PC-3 (cell line): ENCODE measurements at regions not wholly inside any gene's neighbourhood (a gene's known extent, or its start where the extent isn't known, plus 50 kb on each side); places are given as distances from the start of the nearest gene placed in this dataset.

Experiments used
- ATAC-seq: fragments of 200-7000 bp; cut with Tn5 transposase; 2 replicates; pipeline ENCODE4 v1.9.1; 2020; ENCODE audit warnings: mild to moderate bottlenecking, moderate library complexity
- BruUV-seq: library from RNA; stranded (reverse); fragments of 400-500 nt; replicated peaks from 2 replicates; lab custom pipeline; 2021; lab: Mats Ljungman, UMichigan
- CTCF ChIA-PET: fragments of 300-600 bp; sonication (Branson Sonifier 250); formaldehyde crosslinking; loops from one replicate; lab custom pipeline; 2022; ENCODE audit warnings: antibody characterized with exemption; lab: Charles Lee
- POLR2A ChIA-PET: fragments of 300-600 bp; sonication (Branson Sonifier 250); formaldehyde crosslinking; loops from one replicate; lab custom pipeline; 2022; ENCODE audit warnings: antibody characterized with exemption; ENCODE audit not compliant: unreplicated experiment; lab: Charles Lee
- DNase-seq: peaks from one replicate; pipeline ENCODE4 v3.0.0-alpha.2; 2015
- H2AFZ ChIP-seq: fragments of 300-600 bp; sonication (generic); 2 replicates; pipeline ENCODE4 v1.6.0; 2016; ENCODE audit warnings: antibody characterized with exemption, low read length
- H3F3A ChIP-seq: fragments of 300-600 bp; sonication (generic); one replicate; pipeline ENCODE4 v1.6.0; 2017; ENCODE audit warnings: antibody characterized with exemption, low read length, control low read depth, mild to moderate bottlenecking; ENCODE audit not compliant: unreplicated experiment
- H3K27ac ChIP-seq: fragments of 300-600 bp; sonication (generic); 2 replicates; pipeline ENCODE4 v1.5.1; 2016; ENCODE audit warnings: mild to moderate bottlenecking, low read length
- H3K27me3 ChIP-seq: fragments of 300-600 bp; sonication (generic); 2 replicates; pipeline ENCODE4 v1.6.1; 2016; ENCODE audit warnings: low read length, mixed read lengths
- H3K36me3 ChIP-seq: fragments of 300-600 bp; sonication (generic); 2 replicates; pipeline ENCODE4 v1.6.1; 2016; ENCODE audit warnings: low read depth, mixed run types, low read length, mixed read lengths
- H3K4me1 ChIP-seq: fragments of 300-600 bp; sonication (generic); 2 replicates; pipeline ENCODE4 v1.5.1; 2016; ENCODE audit warnings: low read length; ENCODE audit not compliant: insufficient read depth
- H3K4me2 ChIP-seq: fragments of 300-600 bp; sonication (generic); 2 replicates; pipeline ENCODE4 v1.6.0; 2016; ENCODE audit warnings: low read length
- H3K4me3 ChIP-seq: fragments of 300-600 bp; sonication (generic); 2 replicates; pipeline ENCODE4 v1.5.1; 2016; ENCODE audit warnings: mild to moderate bottlenecking, low read length, mixed read lengths
- H3K79me2 ChIP-seq: fragments of 300-600 bp; sonication (generic); 2 replicates; pipeline ENCODE4 v1.6.1; 2017; ENCODE audit warnings: low read length, mixed read lengths
- H3K9ac ChIP-seq: fragments of 300-600 bp; sonication (generic); 2 replicates; pipeline ENCODE4 v1.6.0; 2016; ENCODE audit warnings: mild to moderate bottlenecking, low read length
- H3K9me2 ChIP-seq: fragments of 300-600 bp; sonication (generic); replicated peaks from 2 replicates; pipeline ENCODE4 v1.6.1; 2016; ENCODE audit warnings: mixed run types, low read length, mixed read lengths
- H3K9me3 ChIP-seq: fragments of 300-600 bp; sonication (generic); 2 replicates; pipeline ENCODE4 v1.6.1; 2016; ENCODE audit warnings: low read length, mixed read lengths
- H4K20me1 ChIP-seq: fragments of 300-600 bp; sonication (generic); 2 replicates; pipeline ENCODE4 v1.6.1; 2016; ENCODE audit warnings: low read length, mixed read lengths
- EZH2 ChIP-seq: fragments of 300-600 bp; sonication (generic); IDR thresholded peaks from one replicate; pipeline ENCODE4 v1.6.1; 2017; ENCODE audit warnings: antibody characterized with exemption, mild to moderate bottlenecking, low read length; ENCODE audit not compliant: unreplicated experiment
- EZH2phosphoT487 ChIP-seq: fragments of 300-600 bp; sonication (generic); IDR thresholded peaks from 2 replicates; pipeline ENCODE4 v1.6.1; 2018; ENCODE audit warnings: mild to moderate bottlenecking, antibody characterized with exemption, low read length, borderline replicate concordance
- intact Hi-C: fragments of 100-400 bp; cut with micrococcal nuclease; formaldehyde crosslinking; loops from 2 replicates; pipeline ENCODE4 v1.9.0; 2023
- TF ChIP-seq, protein P1 (sequence below): fragments of 300-600 bp; sonication (generic); conservative IDR thresholded peaks from 2 replicates; pipeline ENCODE4 v1.5.1; 2017; ENCODE audit warnings: antibody characterized with exemption, low read depth, mild to moderate bottlenecking, low read length

DNA sequence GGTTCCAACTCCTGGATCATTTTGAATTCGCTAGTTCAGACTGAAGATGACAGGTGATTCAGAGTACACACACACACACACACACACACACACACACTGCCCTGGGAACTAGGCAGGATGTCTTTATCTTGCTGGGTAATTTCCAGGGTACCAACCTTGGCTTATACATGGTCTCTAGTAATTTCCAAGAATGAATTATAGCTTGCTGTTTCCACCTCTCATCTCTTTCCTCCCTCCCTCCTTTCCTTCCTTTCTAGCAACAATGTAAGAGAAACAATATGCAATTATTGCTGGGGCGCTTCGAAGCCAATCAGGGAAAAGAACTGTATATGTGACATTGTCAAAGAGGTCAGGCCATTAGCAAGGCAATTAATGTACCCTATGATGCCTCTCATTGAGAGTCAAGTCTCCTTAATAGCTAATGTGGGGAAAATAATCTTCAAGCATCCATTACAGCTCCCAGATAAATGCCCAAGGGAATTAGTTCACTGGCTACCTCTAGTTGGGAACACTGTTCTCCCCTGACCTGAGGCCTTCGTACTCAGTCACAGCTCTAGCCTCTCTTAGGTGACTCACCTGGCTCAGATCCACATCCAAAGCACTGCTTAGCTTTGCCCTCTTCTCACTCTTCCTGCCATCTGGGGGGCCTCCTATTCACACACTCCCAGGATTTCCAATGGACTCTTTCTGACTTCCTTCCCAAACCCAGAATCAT lies 311.5 kb downstream of the PPP1R2C start:
- no TSS peak for BruUV-seq
- Histone ChIP-seq H3K9me2 (no peaks in the 10 kb centered on the region), H3K27ac (no peak overlapping the region), H2AFZ (no peak overlapping the region), H3K36me3 (no peaks in the 10 kb centered on the region), H3F3A (no peaks in the 10 kb centered on the region), H3K79me2 (no peaks in the 10 kb centered on the region), H3K9me3 (no peaks in the 10 kb centered on the region), H3K4me2 (no peak overlapping the region), H3K4me1 (no peaks in the 10 kb centered on the region), H3K27me3 (no peaks in the 10 kb centered on the region), H3K9ac (no peak overlapping the region), H3K4me3 (no peak overlapping the region), H4K20me1 (no peaks in the 10 kb centered on the region)
- ChIA-PET CTCF (no interaction called here), POLR2A (no interaction called here)
- TF ChIP-seq EZH2phosphoT487 = no peak
- TF ChIP-seq, protein P1, sequence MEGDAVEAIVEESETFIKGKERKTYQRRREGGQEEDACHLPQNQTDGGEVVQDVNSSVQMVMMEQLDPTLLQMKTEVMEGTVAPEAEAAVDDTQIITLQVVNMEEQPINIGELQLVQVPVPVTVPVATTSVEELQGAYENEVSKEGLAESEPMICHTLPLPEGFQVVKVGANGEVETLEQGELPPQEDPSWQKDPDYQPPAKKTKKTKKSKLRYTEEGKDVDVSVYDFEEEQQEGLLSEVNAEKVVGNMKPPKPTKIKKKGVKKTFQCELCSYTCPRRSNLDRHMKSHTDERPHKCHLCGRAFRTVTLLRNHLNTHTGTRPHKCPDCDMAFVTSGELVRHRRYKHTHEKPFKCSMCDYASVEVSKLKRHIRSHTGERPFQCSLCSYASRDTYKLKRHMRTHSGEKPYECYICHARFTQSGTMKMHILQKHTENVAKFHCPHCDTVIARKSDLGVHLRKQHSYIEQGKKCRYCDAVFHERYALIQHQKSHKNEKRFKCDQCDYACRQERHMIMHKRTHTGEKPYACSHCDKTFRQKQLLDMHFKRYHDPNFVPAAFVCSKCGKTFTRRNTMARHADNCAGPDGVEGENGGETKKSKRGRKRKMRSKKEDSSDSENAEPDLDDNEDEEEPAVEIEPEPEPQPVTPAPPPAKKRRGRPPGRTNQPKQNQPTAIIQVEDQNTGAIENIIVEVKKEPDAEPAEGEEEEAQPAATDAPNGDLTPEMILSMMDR = no peak
- TF ChIP-seq EZH2 = no peak
- no peak for DNase-seq
- ATAC-seq = no peak
- intact Hi-C loops = no loop called here

DNA sequence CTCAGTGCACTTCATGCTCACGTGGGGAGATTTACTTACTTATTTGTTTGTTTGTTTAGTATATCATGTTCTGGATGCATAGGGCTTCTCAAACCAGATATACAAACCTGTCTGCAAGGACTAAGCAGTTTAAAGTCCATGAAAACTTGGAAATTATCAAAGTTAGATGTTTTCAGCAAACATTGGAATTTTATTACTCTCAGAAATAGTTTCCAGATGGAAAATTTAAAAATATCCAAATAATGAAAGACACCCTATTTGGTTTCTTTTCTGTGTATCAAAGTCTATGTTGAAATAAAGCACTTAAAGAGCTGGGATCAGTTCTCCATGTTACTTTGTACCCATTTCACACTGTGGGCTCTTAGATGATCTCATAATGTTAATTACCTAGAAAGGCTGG lies 312.1 kb downstream of the PPP1R2C start:
- no peak for ATAC-seq
- Histone ChIP-seq H3K79me2 (no peaks in the 10 kb centered on the region), H3K9me2 (no peaks in the 10 kb centered on the region), H3F3A (no peaks in the 10 kb centered on the region), H3K9ac (no peak overlapping the region), H3K4me3 (no peak overlapping the region), H3K36me3 (no peaks in the 10 kb centered on the region), H3K9me3 (no peaks in the 10 kb centered on the region), H3K27ac (no peak overlapping the region), H2AFZ (no peak overlapping the region), H3K27me3 (no peaks in the 10 kb centered on the region), H4K20me1 (no peaks in the 10 kb centered on the region), H3K4me2 (no peak overlapping the region), H3K4me1 (no peaks in the 10 kb centered on the region)
- no peak for DNase-seq
- ChIA-PET POLR2A (no interaction called here), CTCF (no interaction called here)
- intact Hi-C loops = no loop called here
- TF ChIP-seq EZH2 (no peak), EZH2phosphoT487 (no peak)
- TF ChIP-seq, protein P1 = no peak
- no TSS peak for BruUV-seq

DNA sequence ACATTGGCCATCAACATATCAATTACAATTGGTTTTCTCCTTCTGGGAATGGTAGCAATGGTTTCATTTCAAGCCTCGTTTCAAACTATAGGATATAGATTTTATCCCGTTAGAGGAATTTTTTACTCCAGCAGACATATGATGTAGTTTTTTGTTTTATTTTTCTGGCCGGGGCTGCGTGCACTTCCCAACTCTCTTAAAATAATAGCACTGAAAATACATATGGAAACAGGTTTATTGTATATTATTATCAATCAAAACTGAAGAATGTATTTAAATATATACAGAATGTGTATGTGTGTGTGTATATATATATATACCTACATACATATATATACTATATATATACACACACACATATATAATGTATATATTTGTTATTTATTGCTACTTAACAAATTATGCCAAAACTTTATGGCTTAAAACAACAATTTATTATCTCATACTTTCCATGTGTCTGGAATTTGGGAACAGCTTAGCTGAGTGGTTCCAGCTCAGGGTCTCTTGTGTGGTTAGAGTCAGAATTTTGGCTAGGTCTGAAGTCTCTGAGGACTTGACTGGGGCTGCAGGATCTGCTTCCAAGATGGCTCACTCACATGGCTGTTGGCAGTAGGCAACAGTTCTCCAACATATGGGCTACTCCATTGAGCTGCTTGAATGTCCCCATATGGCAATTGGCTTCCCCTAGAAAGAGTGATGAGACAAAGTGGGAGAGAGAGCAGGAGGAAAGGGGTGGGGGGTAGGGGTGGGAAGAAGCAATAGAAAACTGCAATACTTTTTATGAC lies 314.1 kb downstream of the PPP1R2C start:
- TF ChIP-seq, protein P1 = no peak
- TF ChIP-seq EZH2 (no peak), EZH2phosphoT487 (no peak)
- H3K79me2 ChIP-seq = no peaks in the 10 kb centered on the region
- ATAC-seq (no peak), DNase-seq (no peak)
- no peak overlapping the region for H3K27ac ChIP-seq
- H3F3A ChIP-seq = no peaks in the 10 kb centered on the region
- CTCF ChIA-PET = no interaction called here
- POLR2A ChIA-PET = no interaction called here
- H3K9me3 ChIP-seq = no peaks in the 10 kb centered on the region
- H3K9ac ChIP-seq = no peak overlapping the region
- no peak overlapping the region for H3K4me3 ChIP-seq
- no TSS peak for BruUV-seq
- H3K36me3 ChIP-seq = no peaks in the 10 kb centered on the region
- H2AFZ ChIP-seq = no peak overlapping the region
- no peak overlapping the region for H3K4me2 ChIP-seq
- H4K20me1 ChIP-seq = no peaks in the 10 kb centered on the region
- intact Hi-C loops = no loop called here
- no peaks in the 10 kb centered on the region for H3K4me1 ChIP-seq
- no peaks in the 10 kb centered on the region for H3K9me2 ChIP-seq
- H3K27me3 ChIP-seq = no peaks in the 10 kb centered on the region
